ENCODE measurements at regions not wholly inside any gene's neighbourhood (a gene's known extent, or its start where the extent isn't known, plus 50 kb on each side); places are given as distances from the start of the nearest gene placed in this dataset.
"Not testable (repeated sequence)": the region's sequence is repeated elsewhere in the genome, so short reads cannot be mapped to it uniquely, and the experiment has no call there.

GRCh38 chr11:134660416-134660815, 248.4 kb upstream of the B3GAT1 start:
- DNase-seq: no peak

GRCh38 chr11:134659882-134660281, 247.8 kb upstream of the B3GAT1 start:
- DNase-seq: no peak

DNA sequence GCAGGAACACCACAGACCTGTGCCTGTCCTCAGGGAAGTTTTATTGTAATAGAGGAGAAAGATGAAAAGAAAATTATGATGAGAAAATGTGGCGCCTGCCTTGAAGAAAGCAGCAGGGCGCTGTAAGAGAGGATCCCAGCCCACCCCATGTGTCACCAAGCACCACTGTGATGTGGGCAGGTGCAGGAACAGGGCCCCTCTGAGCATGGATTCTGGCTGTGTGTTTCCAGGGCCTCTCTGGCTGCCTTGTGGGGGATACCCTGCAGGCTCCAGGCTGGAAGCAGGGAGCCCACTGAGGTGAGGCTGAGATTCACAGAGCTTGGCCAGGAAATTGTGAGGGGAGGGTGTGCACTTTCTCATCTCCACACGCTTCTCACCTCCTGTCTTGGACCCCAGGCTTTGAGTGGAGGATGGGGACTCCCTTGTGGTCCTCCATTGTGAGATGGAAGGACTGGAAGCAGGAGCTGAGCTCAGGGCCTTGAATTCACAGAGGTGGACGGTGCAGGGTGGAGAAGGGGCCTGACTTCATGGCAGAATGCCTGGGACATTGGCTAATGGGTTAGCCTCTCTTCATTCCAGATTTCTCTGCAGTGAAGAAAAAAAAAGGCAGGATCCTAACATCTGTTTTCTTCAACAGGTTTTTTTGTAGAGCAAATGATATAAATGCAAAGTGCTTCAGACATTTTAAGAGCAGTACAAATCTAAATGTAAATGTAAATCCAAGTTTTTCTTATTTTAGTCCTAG, 246.6 kb upstream of the B3GAT1 start:
- no peak for DNase-seq

DNA sequence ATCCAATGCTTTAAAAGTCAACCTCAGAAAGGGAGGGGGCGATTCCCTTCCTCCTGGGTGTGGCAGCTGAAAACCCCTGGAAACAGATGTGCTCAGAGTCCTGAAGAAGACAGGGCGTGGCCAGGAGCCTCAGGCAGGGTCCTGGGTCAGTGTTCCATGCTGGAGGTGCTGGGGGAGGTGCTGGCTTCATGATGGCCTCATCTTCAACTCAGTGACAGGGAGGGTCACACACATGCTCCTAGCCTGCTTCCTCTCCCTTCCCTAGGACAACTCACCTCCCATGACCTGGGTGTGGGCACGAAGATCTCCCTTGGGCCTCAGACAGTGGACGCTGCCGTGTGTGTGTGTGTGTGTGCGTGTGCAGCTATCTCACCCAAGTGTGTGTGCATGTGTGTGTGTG, 245.6 kb upstream of the B3GAT1 start:
- DNase-seq: no peak

GRCh38 chr11:134656861-134657540, 245.0 kb upstream of the B3GAT1 start:
- no peak for DNase-seq

DNA sequence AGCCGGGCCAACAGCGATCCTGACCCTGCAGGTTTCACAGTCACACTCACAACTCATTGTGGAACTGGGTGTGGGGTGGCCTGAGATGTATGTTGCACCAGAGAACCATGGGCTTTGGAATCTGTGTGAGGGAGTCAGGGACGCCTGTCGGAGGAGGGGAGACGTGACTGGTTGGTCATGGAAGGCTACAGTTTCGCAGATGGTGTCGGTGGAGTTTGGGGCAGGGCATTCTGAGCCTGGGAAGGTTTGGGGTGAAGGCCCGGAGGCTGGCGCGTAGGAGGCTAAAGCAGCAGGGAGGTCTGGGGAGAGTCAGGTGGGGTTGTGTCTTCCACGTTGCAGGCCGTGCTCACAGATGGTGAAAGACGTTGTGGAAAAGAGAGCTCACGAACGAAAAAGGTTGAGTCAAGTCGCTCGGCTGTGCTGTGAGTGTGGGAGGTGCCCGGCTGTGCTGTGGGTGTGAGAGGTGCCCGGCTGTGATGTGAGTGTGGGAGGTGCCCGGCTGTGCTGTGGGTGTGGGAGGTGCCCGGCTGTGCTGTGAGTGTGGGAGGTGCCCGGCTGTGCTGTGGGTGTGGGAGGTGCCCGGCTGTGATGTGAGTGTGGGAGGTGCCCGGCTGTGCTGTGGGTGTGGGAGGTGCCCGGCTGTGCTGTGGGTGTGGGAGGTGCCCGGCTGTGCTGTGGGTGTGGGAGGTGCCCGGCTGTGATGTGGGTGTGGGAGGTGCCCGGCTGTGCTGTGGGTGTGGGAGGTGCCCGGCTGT, 244.2 kb upstream of the B3GAT1 start:
- not testable (repeated sequence) for DNase-seq

DNA sequence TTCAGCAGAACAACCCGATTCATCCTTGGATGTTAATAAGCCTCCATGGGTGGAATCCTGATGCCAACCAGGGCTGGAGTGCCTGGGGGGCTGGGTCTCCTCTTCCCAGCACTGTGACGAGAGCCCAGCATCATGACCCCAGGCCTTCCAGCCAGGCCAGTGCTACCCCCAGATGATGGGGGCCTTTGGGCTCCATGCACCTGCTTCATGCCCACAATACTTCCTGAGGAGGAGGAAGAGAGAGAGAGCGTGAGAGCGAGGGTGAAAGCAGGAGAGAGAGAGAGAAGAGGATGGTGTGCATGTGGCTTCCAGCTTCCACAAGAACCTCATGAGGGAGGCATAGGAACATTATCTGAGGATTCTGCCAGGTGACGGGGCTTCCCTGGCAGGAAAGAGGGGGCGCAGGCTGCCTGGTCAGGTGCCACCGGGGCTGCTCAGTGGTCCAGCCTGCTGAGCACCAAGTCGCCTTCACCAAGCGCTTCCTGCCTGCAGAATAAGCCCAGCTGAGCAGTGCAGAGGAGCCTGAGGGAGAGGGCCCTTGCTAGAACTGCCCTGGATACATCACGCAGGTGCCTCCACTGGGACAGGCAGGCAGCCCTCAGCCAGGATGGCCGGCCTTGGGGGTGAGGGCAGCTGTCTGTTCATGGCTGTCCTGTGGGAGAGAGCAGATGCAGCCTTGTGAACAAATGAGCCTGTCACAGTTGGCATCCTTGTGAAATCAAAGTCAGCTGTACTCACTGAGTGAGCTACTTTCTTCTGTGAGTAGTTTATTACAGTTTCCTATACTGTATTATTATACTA, 243.3 kb upstream of the B3GAT1 start:
- DNase-seq: no peak

DNA sequence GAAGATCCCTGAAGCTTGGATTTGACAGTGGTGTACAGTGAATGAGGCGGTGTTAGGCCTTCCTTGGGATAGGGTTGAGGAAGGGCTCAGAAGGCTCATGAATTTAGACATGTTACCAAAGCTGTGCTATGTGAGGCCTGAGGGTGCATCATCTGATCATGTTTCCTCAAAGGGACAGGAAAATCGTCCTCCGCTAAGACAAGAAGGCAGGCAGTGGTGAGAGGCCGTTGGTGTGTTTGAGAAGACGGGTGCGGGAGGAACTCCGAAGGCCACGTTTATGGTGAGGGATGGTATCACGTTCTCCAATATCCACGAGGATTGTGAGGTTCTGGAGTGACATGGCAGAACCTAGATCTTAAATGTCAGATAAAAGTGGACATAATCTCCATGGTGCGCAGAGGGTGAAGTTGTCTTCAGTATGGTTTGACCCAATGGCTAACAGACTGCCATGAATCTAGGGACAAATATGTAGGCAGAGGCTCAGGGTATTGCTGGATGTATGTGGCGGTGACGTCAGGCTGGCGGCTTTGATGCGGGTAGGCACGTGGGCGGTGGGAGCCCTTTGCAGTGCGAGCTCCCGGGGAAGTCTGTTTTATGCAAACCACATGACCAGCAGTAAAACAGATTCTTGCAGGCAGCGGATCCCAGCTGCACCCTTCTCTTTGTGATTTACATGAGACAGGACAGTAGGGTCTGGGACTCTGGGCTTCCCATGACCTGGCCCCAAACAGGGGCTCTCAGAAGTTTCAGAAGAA, 242.3 kb upstream of the B3GAT1 start:
- DNase-seq: no peak

DNA sequence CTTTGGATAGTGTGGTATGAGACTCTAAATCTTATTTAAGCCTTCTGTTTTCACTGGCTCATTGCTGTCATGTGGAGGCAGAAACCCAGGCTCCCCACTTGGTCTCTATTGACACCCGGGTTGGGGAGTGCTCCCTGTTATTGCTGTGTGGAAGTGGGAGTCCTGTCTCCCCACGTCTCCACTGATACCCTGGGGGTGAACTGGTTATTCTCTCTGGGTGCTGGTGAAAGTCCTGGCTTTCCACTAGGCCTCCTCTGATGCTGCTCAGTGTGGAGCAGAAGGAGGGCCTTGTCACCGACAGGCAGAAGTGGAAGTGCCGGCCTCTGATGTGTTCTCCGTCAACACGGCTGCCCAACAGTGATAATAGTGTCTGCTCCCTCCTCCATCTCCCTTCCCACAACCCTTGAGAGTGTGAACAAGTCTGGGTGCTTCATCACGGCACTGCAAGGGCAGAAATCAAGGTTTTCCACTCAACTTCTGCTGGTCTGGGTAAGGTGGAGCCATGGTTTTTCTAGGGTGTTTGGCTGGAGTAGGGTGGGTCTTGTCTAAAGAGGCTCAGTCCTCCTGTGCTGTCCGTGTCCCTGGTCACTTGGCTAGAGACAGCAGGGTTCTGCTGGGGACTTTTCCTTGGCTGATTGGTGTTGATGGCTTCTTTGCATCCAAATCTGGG, 240.7 kb upstream of the B3GAT1 start:
- DNase-seq: no peak

- DNase-seq: no peak
Observed at GRCh38 chr11:134647066-134647743, 235.2 kb upstream of the B3GAT1 start.

GRCh38 chr11:134646561-134646960, 234.5 kb upstream of the B3GAT1 start:
- DNase-seq: no peak

GRCh38 chr11:134645576-134645975, 233.5 kb upstream of the B3GAT1 start:
- DNase-seq: no peak

GRCh38 chr11:134644476-134645456, 232.7 kb upstream of the B3GAT1 start:
- DNase-seq: no peak

DNA sequence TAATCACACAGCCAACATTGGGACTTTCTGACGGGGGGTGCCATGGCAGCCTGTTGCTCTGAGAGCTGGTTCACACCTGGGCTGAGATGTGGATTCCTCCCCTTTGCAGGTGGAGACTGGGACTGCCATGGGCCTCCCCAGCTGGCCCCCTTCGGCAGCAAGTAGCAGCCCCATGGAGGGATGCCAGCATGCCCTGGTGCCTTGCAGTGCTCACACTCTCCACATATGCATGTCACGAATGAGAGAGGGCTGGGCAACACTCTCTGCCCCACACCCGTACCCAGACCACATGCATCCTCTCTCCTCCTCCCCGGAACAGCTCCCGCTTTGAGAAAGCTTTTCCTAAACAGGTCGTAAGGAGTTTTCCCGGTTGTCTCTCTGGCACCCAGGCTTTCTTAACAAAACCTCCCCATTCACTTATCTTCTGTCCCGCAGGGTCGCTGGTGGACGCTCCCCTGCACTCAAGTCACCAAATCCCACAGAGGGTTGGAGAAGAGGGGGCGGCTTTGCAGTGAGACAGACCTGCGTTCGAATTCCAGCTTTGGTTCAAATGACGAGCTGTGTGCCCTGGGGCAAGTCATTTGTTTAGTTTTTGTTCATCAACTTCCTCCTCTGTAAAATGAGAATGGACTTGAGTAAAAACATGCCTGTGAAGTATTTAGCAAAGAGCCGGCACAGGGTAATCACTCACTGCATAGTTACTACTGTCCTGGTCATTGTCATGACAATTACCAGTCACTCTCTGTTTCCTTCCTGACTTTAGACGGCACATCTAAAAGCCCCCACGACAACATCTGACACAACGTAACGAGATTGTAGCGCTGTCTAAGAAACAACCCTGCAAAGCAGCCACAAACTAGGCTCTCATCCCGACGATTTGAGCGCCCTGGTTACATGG, 231.3 kb upstream of the B3GAT1 start:
- no peak for DNase-seq

- no peak for DNase-seq
Observed at GRCh38 chr11:134642206-134642605, 230.2 kb upstream of the B3GAT1 start.

DNA sequence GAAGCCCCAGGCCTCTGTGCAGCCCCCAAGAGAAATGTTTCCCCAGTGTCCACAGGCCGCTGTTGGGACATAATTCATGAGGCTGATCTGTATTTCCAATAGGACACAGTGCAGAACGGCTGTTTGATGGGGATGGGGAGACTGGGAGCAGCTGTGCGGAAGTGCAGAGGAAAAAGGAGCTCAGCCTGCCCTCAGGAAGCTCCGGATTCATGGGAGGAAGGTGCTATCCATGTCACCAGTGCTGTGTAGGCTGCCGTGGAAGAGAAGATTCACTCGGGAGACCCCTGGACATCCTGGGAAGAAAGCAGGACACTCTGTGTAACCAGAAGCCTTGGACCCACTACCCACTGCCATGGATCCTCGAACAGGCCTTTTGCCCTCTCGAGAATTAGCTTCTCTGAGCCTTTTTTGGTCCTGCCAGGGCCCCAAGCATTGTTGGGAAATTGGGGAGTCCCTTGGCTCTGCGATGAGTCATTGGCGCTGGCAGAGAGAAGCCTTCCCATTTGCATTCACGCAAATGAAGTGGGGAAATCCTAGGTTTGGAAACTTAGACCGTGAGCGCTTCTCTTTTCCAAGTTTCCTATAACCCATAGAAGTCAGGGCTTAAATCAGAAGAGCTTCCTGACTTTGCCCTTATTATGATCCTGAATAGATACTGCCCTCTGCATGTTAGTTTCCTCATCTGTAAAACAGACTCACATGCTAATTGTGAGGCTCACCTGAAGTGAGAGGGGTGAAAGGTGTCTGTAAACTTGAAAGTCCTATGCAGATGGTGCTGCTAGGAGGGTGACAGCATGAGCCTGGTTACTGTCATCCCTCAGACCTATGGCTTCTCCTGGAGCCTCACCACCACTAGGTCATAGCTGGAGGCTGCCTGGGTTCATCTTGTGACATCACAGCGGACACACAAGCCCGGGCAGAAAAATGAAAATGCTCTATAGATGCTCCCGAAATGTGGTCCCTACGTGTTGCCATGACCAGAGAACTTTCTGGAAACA, 229.2 kb upstream of the B3GAT1 start:
- DNase-seq: no peak

DNA sequence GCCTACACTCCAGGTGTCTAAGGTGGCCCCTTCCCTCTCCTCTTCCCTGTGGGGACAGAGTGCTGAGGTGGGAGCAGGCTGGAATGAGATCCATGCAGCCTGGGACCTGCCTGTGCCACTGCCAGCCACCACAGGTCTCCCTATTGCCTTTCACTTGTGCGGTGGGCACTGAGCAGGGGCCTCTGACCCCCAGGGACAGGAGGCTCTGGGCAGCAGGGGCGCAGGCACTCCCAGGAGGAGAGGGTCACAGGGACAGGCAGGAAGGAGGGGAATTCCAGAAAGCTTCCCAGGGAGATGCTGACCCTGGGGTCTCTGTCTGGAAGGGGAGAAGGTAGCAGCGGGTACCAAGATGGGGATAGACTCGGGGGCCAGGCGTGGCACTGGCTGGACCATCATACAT, 228.5 kb upstream of the B3GAT1 start:
- no peak for DNase-seq

Measured in SHP77 treated with DMSO at 0.1 percent for 48 hours (cell line).